Sigmoid colon (tissue), 6 donors: ENCODE measurements at regions not wholly inside any gene's neighbourhood (a gene's known extent, or its start where the extent isn't known, plus 50 kb on each side); places are given as distances from the start of the nearest gene placed in this dataset.
"Not testable (repeated sequence)": the region's sequence is repeated elsewhere in the genome, so short reads cannot be mapped to it uniquely, and the experiment has no call there.

ENCODE experiments used
- DNase-seq: peaks from one replicate; pipeline ENCODE4 v3.0.0-alpha.2; 2019
- H3K27ac ChIP-seq, 4 donors: fragments of 200-600 bp; sonication (generic); one replicate each; pipeline ENCODE4 v1.5.1; 2016 to 2019; ENCODE audit warnings: mild to moderate bottlenecking in 1 of 4
- H3K27me3 ChIP-seq, 3 donors: fragments of 200-600 bp; sonication (generic); one replicate each; pipeline ENCODE4 v1.5.1; 2019; ENCODE audit warnings: mild to moderate bottlenecking in 1 of 3
- H3K36me3 ChIP-seq, 4 donors: fragments of 200-600 bp; sonication (generic); one replicate each; pipeline ENCODE4 v1.5.1; 2016 to 2019
- H3K4me1 ChIP-seq, 4 donors: fragments of 200-600 bp; sonication (generic); one replicate each; pipeline ENCODE4 v1.5.1; 2017 to 2019
- H3K4me3 ChIP-seq, 4 donors: fragments of 200-600 bp; sonication (generic); one replicate each; pipeline ENCODE4 v1.5.1; 2017 to 2019; ENCODE audit warnings: mild to moderate bottlenecking in 2 of 4, moderate library complexity in 1 of 4
- H3K9me3 ChIP-seq, 4 donors: fragments of 200-600 bp in 3 of 4; sonication (generic) in 3 of 4; one replicate each; pipeline versions ENCODE4 v1.5.1 to v1.6.1; 2013 to 2019
- EP300 ChIP-seq, 4 donors: sonication (generic); formaldehyde crosslinking; IDR thresholded peaks; one replicate each; pipeline ENCODE4 v1.6.1; 2017; ENCODE audit warnings: antibody characterized with exemption in 4 of 4
- POLR2A ChIP-seq, 2 donors: fragments of 450-650 bp; IDR thresholded peaks; one replicate each; pipeline ENCODE4 v1.6.1; 2016; ENCODE audit warnings: antibody characterized with exemption in 2 of 2, mild to moderate bottlenecking in 2 of 2, moderate library complexity in 2 of 2
- POLR2AphosphoS5 ChIP-seq, 4 donors: sonication (generic); formaldehyde crosslinking; IDR thresholded peaks; one replicate each; pipeline ENCODE4 v1.6.1; 2017; ENCODE audit warnings: antibody characterized with exemption in 4 of 4
- WGBS, 2 donors: extraction: QIAGEN DNeasy Blood & Tissue Kit; methylation state at CpG; one replicate each; pipeline ENCODE4 v1.1.7; 2013; 5-methylcytosine and 5-hydroxymethylcytosine counted together
- intact Hi-C: fragments of 100-400 bp; cut with DNase I; formaldehyde crosslinking; loops from one replicate; pipeline ENCODE4 v1.15.1; 2023
- TF ChIP-seq, protein P1 (sequence below), 4 experiments: fragments of 450-650 bp in 3 of 4; fragments of 200-600 bp in 1 of 4; IDR thresholded peaks; one replicate each; pipeline ENCODE4 v1.5.1; 2016 to 2019; ENCODE audit warnings: antibody characterized with exemption in 4 of 4, mild to moderate bottlenecking in 3 of 4, moderate library complexity in 2 of 4
- donor health status: healthy with polysubstance abuse.
- donor health status: healthy.

DNA sequence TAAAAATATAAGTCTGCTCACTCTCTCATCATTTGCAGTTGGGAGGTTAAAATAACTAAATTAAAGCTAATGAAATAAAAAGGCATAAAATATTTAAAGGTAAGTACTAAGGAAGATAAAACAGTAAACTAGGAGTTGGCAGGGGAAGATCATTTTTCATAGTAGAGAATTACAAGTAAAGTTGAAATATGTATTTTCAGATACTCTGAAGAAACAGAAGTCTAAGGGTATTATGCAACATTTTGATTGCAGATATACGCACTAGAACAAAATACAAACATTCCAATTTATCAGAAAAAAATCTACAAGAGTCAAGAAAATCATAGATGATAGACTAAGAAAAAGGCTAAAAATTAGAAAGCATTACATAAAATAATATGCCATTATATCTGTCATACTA, 167.6 kb upstream of the CTAGE1 start:
- intact Hi-C loops = no loop called here
- 85 to 91% methylated on average over 1 of the region's 1 CpG for WGBS, 2 donors
- Histone ChIP-seq H3K4me1 (no peaks in the 10 kb centered on the region), H3K36me3 (no peaks in the 10 kb centered on the region), H3K9me3 (peaks cover 0 to 4% (median 0%) of the 10 kb centered on the region in 4 donors), H3K27ac (no peak overlapping the region), H3K27me3 (no peaks in the 10 kb centered on the region), H3K4me3 (no peak overlapping the region)
- TF ChIP-seq, protein P1, sequence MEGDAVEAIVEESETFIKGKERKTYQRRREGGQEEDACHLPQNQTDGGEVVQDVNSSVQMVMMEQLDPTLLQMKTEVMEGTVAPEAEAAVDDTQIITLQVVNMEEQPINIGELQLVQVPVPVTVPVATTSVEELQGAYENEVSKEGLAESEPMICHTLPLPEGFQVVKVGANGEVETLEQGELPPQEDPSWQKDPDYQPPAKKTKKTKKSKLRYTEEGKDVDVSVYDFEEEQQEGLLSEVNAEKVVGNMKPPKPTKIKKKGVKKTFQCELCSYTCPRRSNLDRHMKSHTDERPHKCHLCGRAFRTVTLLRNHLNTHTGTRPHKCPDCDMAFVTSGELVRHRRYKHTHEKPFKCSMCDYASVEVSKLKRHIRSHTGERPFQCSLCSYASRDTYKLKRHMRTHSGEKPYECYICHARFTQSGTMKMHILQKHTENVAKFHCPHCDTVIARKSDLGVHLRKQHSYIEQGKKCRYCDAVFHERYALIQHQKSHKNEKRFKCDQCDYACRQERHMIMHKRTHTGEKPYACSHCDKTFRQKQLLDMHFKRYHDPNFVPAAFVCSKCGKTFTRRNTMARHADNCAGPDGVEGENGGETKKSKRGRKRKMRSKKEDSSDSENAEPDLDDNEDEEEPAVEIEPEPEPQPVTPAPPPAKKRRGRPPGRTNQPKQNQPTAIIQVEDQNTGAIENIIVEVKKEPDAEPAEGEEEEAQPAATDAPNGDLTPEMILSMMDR (IDR thresholded peaks at IDR 0.05) = no peak
- TF ChIP-seq EP300 (IDR thresholded peaks at IDR 0.05) = no peak
- no peak for TF ChIP-seq POLR2A (IDR thresholded peaks at IDR 0.05)
- TF ChIP-seq POLR2AphosphoS5 (IDR thresholded peaks at IDR 0.05) = no peak
- DNase-seq = no peak

DNA sequence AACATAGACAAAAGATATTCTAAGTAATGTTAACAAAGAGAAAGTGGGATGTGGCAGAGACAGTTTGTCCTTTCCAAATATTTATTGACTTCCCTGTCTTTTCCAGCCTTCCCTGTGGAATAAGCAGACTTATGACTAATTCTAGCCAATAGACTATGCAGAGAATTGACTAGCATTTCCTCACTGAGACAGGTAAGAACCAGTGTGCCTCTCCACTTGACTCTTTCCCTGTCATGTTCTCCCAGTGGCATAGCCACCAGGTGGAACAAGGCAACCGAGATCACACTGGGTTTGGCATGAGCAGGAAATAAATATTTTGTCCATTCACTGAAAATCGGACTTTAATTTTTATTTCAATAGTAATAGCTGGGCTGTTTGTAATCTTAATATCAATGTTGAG, 168.1 kb upstream of the CTAGE1 start:
- peaks cover 0 to 4% (median 0%) of the 10 kb centered on the region in 4 donors for H3K9me3 ChIP-seq
- intact Hi-C loops = no loop called here
- no peak overlapping the region for H3K27ac ChIP-seq
- DNase-seq = no peak
- WGBS, 2 donors = 65 to 75% methylated on average over 2 of the region's 2 CpGs
- H3K27me3 ChIP-seq = no peaks in the 10 kb centered on the region
- H3K4me3 ChIP-seq = no peak overlapping the region
- H3K4me1 ChIP-seq = no peaks in the 10 kb centered on the region
- TF ChIP-seq, protein P1 (IDR thresholded peaks at IDR 0.05) = no peak
- TF ChIP-seq POLR2A (IDR thresholded peaks at IDR 0.05) (no peak), POLR2AphosphoS5 (IDR thresholded peaks at IDR 0.05) (no peak), EP300 (IDR thresholded peaks at IDR 0.05) (no peak)
- H3K36me3 ChIP-seq = no peaks in the 10 kb centered on the region

GRCh38 chr18:22591222-22591621, 173.5 kb upstream of the CTAGE1 start:
- DNase-seq = no peak
- intact Hi-C loops = no loop called here
- WGBS, 2 donors = 85 to 90% methylated on average over 1 of the region's 1 CpG

DNA sequence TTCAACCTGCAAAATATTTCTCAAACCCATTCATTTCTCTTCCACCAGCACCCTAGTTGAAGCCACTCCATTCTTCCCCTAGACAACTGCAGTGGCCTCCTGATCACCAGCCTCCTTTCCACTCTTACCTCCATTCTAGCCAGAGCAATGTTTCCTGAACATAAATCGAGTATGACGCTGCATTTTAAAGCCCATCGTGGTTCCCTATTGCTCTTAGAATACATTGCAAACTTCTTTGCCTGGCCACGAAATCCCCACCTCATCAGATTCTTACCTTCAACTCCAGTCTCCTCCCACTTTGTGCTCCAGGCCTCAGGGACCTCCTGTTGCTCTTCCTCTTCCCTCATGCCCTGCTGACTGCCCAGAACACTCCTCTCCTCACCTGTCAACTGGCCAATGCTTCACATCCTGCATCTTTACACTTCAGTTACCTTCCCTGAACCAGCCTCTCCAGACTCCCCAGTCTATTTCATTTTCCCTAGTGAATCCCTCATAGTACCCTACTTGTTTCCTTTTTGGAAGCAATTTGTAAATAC, 176.5 kb upstream of the CTAGE1 start:
- no peaks in the 10 kb centered on the region for H3K27me3 ChIP-seq
- H3K4me1 ChIP-seq = no peaks in the 10 kb centered on the region
- intact Hi-C loops = no loop called here
- no peak overlapping the region for H3K4me3 ChIP-seq
- no peaks in the 10 kb centered on the region for H3K9me3 ChIP-seq
- 41 to 85% methylated on average over 4 of the region's 4 CpGs for WGBS, 2 donors
- H3K27ac ChIP-seq = no peak overlapping the region
- TF ChIP-seq POLR2A (IDR thresholded peaks at IDR 0.05) (no peak), POLR2AphosphoS5 (IDR thresholded peaks at IDR 0.05) (no peak), EP300 (IDR thresholded peaks at IDR 0.05) (no peak)
- TF ChIP-seq, protein P1 (IDR thresholded peaks at IDR 0.05) = no peak
- no peak for DNase-seq
- H3K36me3 ChIP-seq = no peaks in the 10 kb centered on the region

More at GRCh38 chr18:22591222-22591621, 173.5 kb upstream of the CTAGE1 start:
- no peak overlapping the region for H3K27ac ChIP-seq
- peaks cover 0 to 4% (median 0%) of the 10 kb centered on the region in 4 donors for H3K9me3 ChIP-seq
- TF ChIP-seq POLR2A (IDR thresholded peaks at IDR 0.05) (no peak), EP300 (IDR thresholded peaks at IDR 0.05) (no peak), POLR2AphosphoS5 (IDR thresholded peaks at IDR 0.05) (no peak)
- TF ChIP-seq, protein P1 (IDR thresholded peaks at IDR 0.05) = no peak
- H3K4me3 ChIP-seq = no peak overlapping the region
- H3K4me1 ChIP-seq = no peaks in the 10 kb centered on the region
- no peaks in the 10 kb centered on the region for H3K27me3 ChIP-seq
- no peaks in the 10 kb centered on the region for H3K36me3 ChIP-seq

DNA sequence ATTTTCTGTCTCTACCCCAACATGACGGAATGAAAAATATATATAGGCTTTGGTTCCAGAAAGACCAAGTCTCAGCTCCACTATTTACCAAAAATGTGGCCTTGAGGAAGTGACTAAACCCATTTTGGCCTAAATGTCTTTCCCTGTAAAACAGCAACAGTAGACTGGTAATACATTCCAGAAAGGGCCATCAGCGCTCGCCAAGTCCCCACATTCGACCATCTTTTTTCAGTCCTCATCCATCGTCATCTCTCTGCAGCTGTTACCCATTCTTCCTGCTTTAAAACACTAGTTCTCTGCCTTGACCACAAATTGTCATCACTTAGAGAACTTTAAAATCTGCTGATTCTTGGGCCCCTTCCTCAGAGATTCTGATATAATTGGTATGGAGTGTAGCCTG, 183.8 kb upstream of the CTAGE1 start:
- intact Hi-C loops = no loop called here
- H3K4me3 ChIP-seq = no peak overlapping the region
- H3K36me3 ChIP-seq = no peaks in the 10 kb centered on the region
- TF ChIP-seq POLR2A (IDR thresholded peaks at IDR 0.05) = no peak
- TF ChIP-seq, protein P1 (IDR thresholded peaks at IDR 0.05) = no peak
- no peak for TF ChIP-seq POLR2AphosphoS5 (IDR thresholded peaks at IDR 0.05)
- H3K4me1 ChIP-seq = no peaks in the 10 kb centered on the region
- no peaks in the 10 kb centered on the region for H3K9me3 ChIP-seq
- DNase-seq = no peak
- WGBS, 2 donors = 93 to 95% methylated on average over 5 of the region's 5 CpGs
- no peaks in the 10 kb centered on the region for H3K27me3 ChIP-seq
- no peak overlapping the region for H3K27ac ChIP-seq

GRCh38 chr18:22602456-22602855, 184.7 kb upstream of the CTAGE1 start:
- DNase-seq = not testable (repeated sequence)

More at GRCh38 chr18:22602456-22602855, 184.7 kb upstream of the CTAGE1 start:
- intact Hi-C loops, H3K9me3 ChIP-seq, H3K27ac ChIP-seq, H3K4me1 ChIP-seq, H3K4me3 ChIP-seq, H3K36me3 ChIP-seq, H3K27me3 ChIP-seq: not testable (repeated sequence)
- 68 to 70% methylated on average over 3 of the region's 3 CpGs for WGBS, 2 donors
